AG09309 (cell line): ENCODE measurements at regions not wholly inside any gene's neighbourhood (a gene's known extent, or its start where the extent isn't known, plus 50 kb on each side); places are given as distances from the start of the nearest gene placed in this dataset.

Experiments
- DNase-seq: peaks from one replicate; pipeline ENCODE4 v3.0.0-alpha.2; 2010; ENCODE audit warnings: low read depth
- H3K4me3 ChIP-seq: 2 replicates; pipeline ENCODE4 v1.5.1; 2011; ENCODE audit warnings: mild to moderate bottlenecking, low read depth, low read length, moderate library complexity; ENCODE audit not compliant: control insufficient read depth
- CTCF ChIP-seq: IDR thresholded peaks from 2 replicates; pipeline ENCODE4 v1.5.1; 2011; ENCODE audit warnings: mild to moderate bottlenecking, low read depth, low read length, inconsistent platforms; ENCODE audit not compliant: insufficient read depth, control insufficient read depth; ENCODE audit errors: missing control alignments

DNA sequence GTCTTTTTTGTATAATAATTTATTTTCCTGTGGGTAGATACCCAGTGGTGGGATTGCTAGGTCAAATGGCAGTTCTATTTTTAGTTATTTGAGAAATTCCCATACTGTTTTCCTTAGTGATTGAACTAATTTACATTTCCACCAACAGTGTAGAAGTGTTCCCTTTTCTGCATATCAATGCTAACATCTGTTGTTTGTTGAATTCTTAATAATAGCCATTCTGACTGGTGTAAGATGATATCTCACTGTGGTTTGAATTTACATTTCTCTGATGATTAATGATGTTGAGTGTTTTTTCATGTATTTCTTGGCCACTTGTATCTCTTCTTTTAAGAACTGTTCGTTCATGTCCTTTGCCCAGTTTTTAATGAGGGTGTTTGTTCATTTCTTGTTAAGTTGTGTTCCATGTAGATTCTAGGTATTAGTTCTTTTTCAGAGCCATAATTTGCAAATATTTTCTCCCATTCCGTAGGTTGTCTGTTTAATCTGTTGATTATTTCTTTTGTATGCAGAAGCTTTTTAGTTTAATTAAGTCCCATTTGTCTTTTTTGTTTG, 713.3 kb upstream of the EPHA6 start:
- TF ChIP-seq CTCF = no peak
- no peak for DNase-seq

DNA sequence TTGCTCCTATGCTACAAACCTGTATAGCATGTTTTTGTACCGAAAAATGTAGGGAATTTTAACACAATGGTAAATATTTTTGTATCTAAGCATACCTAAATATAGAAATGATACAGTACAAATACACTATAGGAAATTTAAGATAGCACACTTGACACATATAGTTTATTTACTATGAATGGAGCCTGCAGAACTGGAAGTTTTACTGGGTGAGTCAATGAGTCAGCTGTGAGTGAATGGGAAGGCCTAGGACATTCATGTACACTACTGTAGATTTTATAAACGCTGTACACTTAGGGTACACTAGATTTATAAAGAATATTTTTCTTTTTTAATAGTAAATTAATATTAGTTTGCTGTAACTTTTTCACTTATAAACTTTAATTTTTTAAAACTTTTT, 707.7 kb upstream of the EPHA6 start:
- H3K4me3 ChIP-seq = no peak overlapping the region
- TF ChIP-seq CTCF = no peak
- DNase-seq = no peak

More for the DNA sequence above, 713.3 kb upstream of the EPHA6 start:
- H3K4me3 ChIP-seq = no peak overlapping the region
